Testis (tissue), 2 donors: ENCODE measurements at regions not wholly inside any gene's neighbourhood (a gene's known extent, or its start where the extent isn't known, plus 50 kb on each side); places are given as distances from the start of the nearest gene placed in this dataset.
"Not testable (repeated sequence)": the region's sequence is repeated elsewhere in the genome, so short reads cannot be mapped to it uniquely, and the experiment has no call there.

Source experiments
- CTCF ChIP-seq, 3 experiments: fragments of 450-650 bp in 2 of 3; fragments of 200-600 bp in 1 of 3; sonication (generic) in 1 of 3; IDR thresholded peaks; one replicate each; pipeline ENCODE4 v1.5.1; 2016 to 2019; ENCODE audit warnings: antibody characterized with exemption in 3 of 3, mild to moderate bottlenecking in 2 of 3, moderate library complexity in 1 of 3
- POLR2A ChIP-seq: fragments of 450-650 bp; IDR thresholded peaks from one replicate; pipeline ENCODE4 v1.6.1; 2017; ENCODE audit warnings: antibody characterized with exemption, mild to moderate bottlenecking, moderate library complexity

GRCh38 chr7:153983186-153983585, 69.0 kb upstream of the DPP6 start:
- not testable (repeated sequence) for TF ChIP-seq CTCF (IDR thresholded peaks at IDR 0.05); POLR2A
